ENCODE measurements at regions not wholly inside any gene's neighbourhood (a gene's known extent, or its start where the extent isn't known, plus 50 kb on each side); places are given as distances from the start of the nearest gene placed in this dataset.

DNA sequence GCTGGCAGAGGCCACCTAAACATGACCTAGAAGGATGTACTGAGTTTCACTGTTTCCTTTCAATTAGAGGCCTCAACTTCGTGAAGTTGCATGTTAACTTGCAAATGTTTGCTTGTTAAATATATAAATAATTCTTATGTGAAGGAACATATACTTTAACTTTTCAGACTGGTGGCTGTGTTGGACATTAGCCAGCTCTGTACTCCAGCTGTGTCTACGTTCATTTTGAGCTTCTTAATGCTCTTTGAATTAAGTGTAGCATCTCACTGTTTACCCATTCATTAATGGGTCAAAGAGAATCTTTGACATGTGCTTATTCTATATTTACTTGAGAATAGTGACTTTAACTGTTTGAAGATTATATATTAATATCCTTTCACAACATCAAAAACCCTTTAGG lies 823.2 kb upstream of the ID2 start:
- Histone ChIP-seq H3K36me3 (no peaks in the 10 kb centered on the region), H3K4me3 (no peak overlapping the region), H3K27ac (no peak overlapping the region), H3K27me3 (no peaks in the 10 kb centered on the region), H3K4me1 (no peaks in the 10 kb centered on the region), H3K9me3 (no peaks in the 10 kb centered on the region)
- in situ Hi-C loops (cut with MboI; ENCODE audit: low pct_ligation_motif_present in 1 of 4, low pct_unique_long_range_greater_than_20kb in 1 of 4, low sequenced_read_pairs in 3 of 4) (no loop called here), intact Hi-C loops (cut with DNase I; ENCODE audit: low total_unique reads) (no loop called here)
- DNase-seq: no peak
- no peak for TF ChIP-seq POLR2AphosphoS5 (IDR thresholded peaks at IDR 0.05)
- TF ChIP-seq POLR2A (IDR thresholded peaks at IDR 0.05): no peak
- TF ChIP-seq EP300 (IDR thresholded peaks at IDR 0.05; ENCODE audit: low read depth): no peak
- no peak for TF ChIP-seq CTCF (IDR thresholded peaks at IDR 0.05)
- 51 to 72% methylated on average over 2 of the region's 2 CpGs for WGBS, 2 donors (ENCODE audit: low coverage in 1 of 2)

- intact Hi-C loops (cut with DNase I; ENCODE audit: low total_unique reads): no loop called here
- Histone ChIP-seq H3K36me3 (no peaks in the 10 kb centered on the region), H3K4me1 (no peaks in the 10 kb centered on the region), H3K9me3 (no peaks in the 10 kb centered on the region), H3K4me3 (no peak overlapping the region), H3K27ac (no peak overlapping the region), H3K27me3 (no peaks in the 10 kb centered on the region)
- WGBS, 2 donors (ENCODE audit: low coverage in 1 of 2): 50 to 65% methylated on average over 2 of the region's 2 CpGs
- DNase-seq: no peak
- in situ Hi-C loops (cut with MboI; ENCODE audit: low pct_ligation_motif_present in 1 of 4, low pct_unique_long_range_greater_than_20kb in 1 of 4, low sequenced_read_pairs in 3 of 4): no loop called here
- no peak for TF ChIP-seq POLR2AphosphoS5 (IDR thresholded peaks at IDR 0.05)
Measured at GRCh38 chr2:7860693-7861092, 821.2 kb upstream of the ID2 start.

GRCh38 chr2:7861910-7862702 lies 819.8 kb upstream of the ID2 start:
- Histone ChIP-seq H3K27me3 (no peaks in the 10 kb centered on the region), H3K9me3 (no peaks in the 10 kb centered on the region), H3K4me1 (no peaks in the 10 kb centered on the region), H3K36me3 (no peaks in the 10 kb centered on the region), H3K27ac (no peak overlapping the region), H3K4me3 (no peak overlapping the region)
- in situ Hi-C loops (cut with MboI; ENCODE audit: low pct_ligation_motif_present in 1 of 4, low pct_unique_long_range_greater_than_20kb in 1 of 4, low sequenced_read_pairs in 3 of 4): no loop called here
- WGBS, 2 donors (ENCODE audit: low coverage in 1 of 2): 85 to 95% methylated on average over 4 to 8 of the region's 8 CpGs
- DNase-seq: no peak
- TF ChIP-seq POLR2A (IDR thresholded peaks at IDR 0.05) (no peak), EP300 (IDR thresholded peaks at IDR 0.05; ENCODE audit: low read depth) (no peak), POLR2AphosphoS5 (IDR thresholded peaks at IDR 0.05) (no peak), CTCF (IDR thresholded peaks at IDR 0.05) (no peak)
- intact Hi-C loops (cut with DNase I; ENCODE audit: low total_unique reads): no loop called here

DNA sequence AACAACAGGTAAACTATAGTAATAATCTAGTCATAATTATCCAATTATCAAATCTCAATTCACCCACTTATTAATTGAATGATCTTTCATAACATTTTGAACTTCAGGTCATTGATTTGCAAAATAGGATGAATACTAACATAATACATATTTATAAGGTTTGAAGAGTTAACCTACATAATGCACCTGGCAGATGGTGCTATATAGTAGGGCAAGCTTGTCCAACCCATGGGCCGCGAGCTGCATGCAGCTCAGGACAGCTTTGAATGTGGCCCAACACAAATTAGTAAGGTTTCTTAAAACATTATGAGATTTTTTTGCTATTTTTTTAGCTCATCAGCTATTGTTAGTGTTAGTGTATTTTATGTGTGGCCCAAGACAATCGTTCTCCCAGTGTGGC lies 815.8 kb upstream of the ID2 start:
- H3K36me3 ChIP-seq: no peaks in the 10 kb centered on the region
- no peaks in the 10 kb centered on the region for H3K4me1 ChIP-seq
- no peak overlapping the region for H3K4me3 ChIP-seq
- no peak overlapping the region for H3K27ac ChIP-seq
- TF ChIP-seq CTCF (IDR thresholded peaks at IDR 0.05) (no peak), EP300 (IDR thresholded peaks at IDR 0.05; ENCODE audit: low read depth) (no peak), POLR2A (IDR thresholded peaks at IDR 0.05) (no peak), POLR2AphosphoS5 (IDR thresholded peaks at IDR 0.05) (no peak)
- in situ Hi-C loops (cut with MboI; ENCODE audit: low pct_ligation_motif_present in 1 of 4, low pct_unique_long_range_greater_than_20kb in 1 of 4, low sequenced_read_pairs in 3 of 4): no loop called here
- intact Hi-C loops (cut with DNase I; ENCODE audit: low total_unique reads): no loop called here
- DNase-seq: no peak
- H3K9me3 ChIP-seq: no peaks in the 10 kb centered on the region
- 83 to 90% methylated on average over 1 to 3 of the region's 3 CpGs for WGBS, 2 donors (ENCODE audit: low coverage in 1 of 2)
- no peaks in the 10 kb centered on the region for H3K27me3 ChIP-seq

- H3K27ac ChIP-seq: no peak overlapping the region
- H3K27me3 ChIP-seq: no peaks in the 10 kb centered on the region
- no peaks in the 10 kb centered on the region for H3K9me3 ChIP-seq
- no peaks in the 10 kb centered on the region for H3K4me1 ChIP-seq
- 72 to 78% methylated on average over 2 of the region's 2 CpGs for WGBS, 2 donors (ENCODE audit: low coverage in 1 of 2)
- DNase-seq: no peak
- in situ Hi-C loops (cut with MboI; ENCODE audit: low pct_ligation_motif_present in 1 of 4, low pct_unique_long_range_greater_than_20kb in 1 of 4, low sequenced_read_pairs in 3 of 4): no loop called here
- no peaks in the 10 kb centered on the region for H3K36me3 ChIP-seq
- intact Hi-C loops (cut with DNase I; ENCODE audit: low total_unique reads): no loop called here
- no peak overlapping the region for H3K4me3 ChIP-seq
- TF ChIP-seq POLR2AphosphoS5 (IDR thresholded peaks at IDR 0.05) (no peak), EP300 (IDR thresholded peaks at IDR 0.05; ENCODE audit: low read depth) (no peak)
Measured at GRCh38 chr2:7866825-7867224, 815.0 kb upstream of the ID2 start.
